H1 (cell line): ENCODE measurements at regions not wholly inside any gene's neighbourhood (a gene's known extent, or its start where the extent isn't known, plus 50 kb on each side); places are given as distances from the start of the nearest gene placed in this dataset.

Source experiments
- CTCF ChIA-PET: fragments of 300-600 bp; sonication (Branson Sonifier 250); formaldehyde crosslinking; loops from one replicate; lab custom pipeline; 2021; ENCODE audit not compliant: partially characterized antibody; lab: Charles Lee
- POLR2A ChIA-PET: fragments of 300-600 bp; sonication (Branson Sonifier 250); formaldehyde crosslinking; loops from one replicate; lab custom pipeline; 2021; ENCODE audit warnings: inconsistent platforms; ENCODE audit not compliant: partially characterized antibody; lab: Charles Lee
- DNase-seq, 2 experiments: peaks; one replicate each; pipeline versions ENCODE4 v3.0.0 to v3.0.0-alpha.2; 2010 to 2022; ENCODE audit warnings: low spot score in 2 of 2, low read depth in 1 of 2, mixed read lengths in 1 of 2
- FAIRE-seq: peaks from 2 replicates; lab custom pipeline; 2011; peaks lifted over from hg19 to GRCh38; lab: Jason Lieb, UNC
- H2AFZ ChIP-seq: 2 replicates; pipeline ENCODE4 v1.8.1; 2012; ENCODE audit warnings: low read length, inconsistent platforms
- H2AK5ac ChIP-seq: 2 replicates; pipeline ENCODE4 v1.6.1; 2013; ENCODE audit warnings: low read depth, low read length
- H2BK120ac ChIP-seq: replicated peaks from 2 replicates; pipeline ENCODE3; 2013; ENCODE audit warnings: low read depth, low read length, inconsistent platforms
- H2BK12ac ChIP-seq: 2 replicates; pipeline ENCODE4 v1.6.1; 2013; ENCODE audit warnings: low read depth, low read length
- H2BK15ac ChIP-seq: 2 replicates; pipeline ENCODE4 v1.6.1; 2013; ENCODE audit warnings: low read length
- H2BK20ac ChIP-seq: 2 replicates; pipeline ENCODE4 v1.6.1; 2013; ENCODE audit warnings: low read length
- H2BK5ac ChIP-seq: 2 replicates; pipeline ENCODE4 v1.6.1; 2013; ENCODE audit warnings: low read depth, low read length
- H3K14ac ChIP-seq: 2 replicates; pipeline ENCODE4 v1.6.1; 2013; ENCODE audit warnings: inconsistent platforms; ENCODE audit not compliant: insufficient read length
- H3K18ac ChIP-seq: 2 replicates; pipeline ENCODE4 v1.6.1; 2013; ENCODE audit warnings: low read length; ENCODE audit errors: extremely low read depth
- H3K23ac ChIP-seq: 2 replicates; pipeline ENCODE4 v1.6.1; 2013; ENCODE audit warnings: inconsistent platforms; ENCODE audit not compliant: insufficient read length
- H3K23me2 ChIP-seq: 2 replicates; pipeline ENCODE4 v1.6.1; 2013; ENCODE audit warnings: low read depth, low read length
- H3K27ac ChIP-seq: 2 replicates; pipeline ENCODE4 v1.6.1; 2011; ENCODE audit warnings: low read depth, low read length, inconsistent platforms
- H3K27me3 ChIP-seq, 4 experiments: replicated peaks in 1 of 4; 1 replicate in 1 of 4; 2 replicates in 3 of 4; pipeline versions ENCODE4 v1.6.1 to v1.8.1; 2011 to 2013; ENCODE audit warnings: low read length in 3 of 4, mild to moderate bottlenecking in 3 of 4, inconsistent platforms in 2 of 4, mixed read lengths in 2 of 4, moderate library complexity in 1 of 4; ENCODE audit not compliant: control insufficient read depth in 3 of 4, insufficient read depth in 3 of 4; ENCODE audit errors: extremely low read depth in 1 of 4
- H3K36me3 ChIP-seq, 4 experiments: 2 replicates each; pipeline versions ENCODE4 v1.6.1 to v1.8.1; 2011 to 2013; ENCODE audit warnings: mild to moderate bottlenecking in 4 of 4, low read length in 3 of 4, moderate library complexity in 2 of 4, control low read depth in 1 of 4, inconsistent platforms in 1 of 4; ENCODE audit not compliant: insufficient read depth in 4 of 4, control insufficient read depth in 2 of 4
- H3K4ac ChIP-seq: replicated peaks from 2 replicates; pipeline ENCODE3; 2013; ENCODE audit warnings: low read length, low read depth, mixed read lengths, inconsistent platforms; ENCODE audit not compliant: insufficient read length
- H3K4me1 ChIP-seq, 4 experiments: replicated peaks in 1 of 4; 1 replicate in 1 of 4; 2 replicates in 3 of 4; pipeline versions ENCODE4 v1.6.1 to v1.8.1; 2011 to 2013; ENCODE audit warnings: low read length in 3 of 4, inconsistent platforms in 2 of 4, mixed read lengths in 1 of 4; ENCODE audit not compliant: insufficient read depth in 4 of 4, control insufficient read depth in 3 of 4
- H3K4me2 ChIP-seq, 2 experiments: 2 replicates each; pipeline versions ENCODE4 v1.6.1 to v1.8.1; 2011 to 2013; ENCODE audit warnings: low read depth in 2 of 2, low read length in 2 of 2, control low read depth in 1 of 2, inconsistent platforms in 1 of 2, mild to moderate bottlenecking in 1 of 2; ENCODE audit not compliant: insufficient read depth in 1 of 2
- H3K4me3 ChIP-seq, 4 experiments: fragments of 200-600, 300-600 bp in 1 of 4; sonication (generic), shearing (Covaris generic), sonication (Bioruptor Twin) in 1 of 4; 2 replicates each; pipeline versions ENCODE4 v1.5.1 to v1.8.1; 2011 to 2016; ENCODE audit warnings: low read length in 4 of 4, low read depth in 3 of 4, control low read depth in 2 of 4, inconsistent platforms in 2 of 4, mild to moderate bottlenecking in 2 of 4, mixed read lengths in 1 of 4, moderate library complexity in 1 of 4; ENCODE audit not compliant: insufficient read depth in 2 of 4; ENCODE audit errors: extremely low read depth in 1 of 4
- H3K56ac ChIP-seq: replicated peaks from 2 replicates; pipeline ENCODE3; 2013; ENCODE audit warnings: low read depth, mild to moderate bottlenecking, mixed read lengths, low read length, inconsistent platforms; ENCODE audit not compliant: insufficient read length
- H3K79me1 ChIP-seq: 2 replicates; pipeline ENCODE4 v1.6.1; 2013; ENCODE audit warnings: low read depth, low read length, control low read depth
- H3K79me2 ChIP-seq, 2 experiments: 2 replicates each; pipeline versions ENCODE4 v1.6.1 to v1.8.1; 2012 to 2013; ENCODE audit warnings: low read length in 2 of 2, mild to moderate bottlenecking in 2 of 2, inconsistent platforms in 1 of 2; ENCODE audit not compliant: insufficient read depth in 2 of 2, control insufficient read depth in 1 of 2
- H3K9ac ChIP-seq, 4 experiments: replicated peaks in 1 of 4; 1 replicate in 1 of 4; 2 replicates in 3 of 4; pipeline versions ENCODE4 v1.6.1 to v1.8.1; 2011 to 2013; ENCODE audit warnings: low read depth in 3 of 4, low read length in 3 of 4, control low read depth in 2 of 4, mild to moderate bottlenecking in 2 of 4, moderate library complexity in 2 of 4, inconsistent platforms in 1 of 4; ENCODE audit errors: extremely low read depth in 1 of 4
- H3K9me3 ChIP-seq, 2 experiments: 2 replicates each; pipeline versions ENCODE4 v1.6.1 to v1.8.1; 2012 to 2013; ENCODE audit warnings: mild to moderate bottlenecking in 2 of 2, moderate library complexity in 2 of 2, control low read depth in 1 of 2, inconsistent platforms in 1 of 2, low read depth in 1 of 2, low read length in 1 of 2, mixed read lengths in 1 of 2; ENCODE audit not compliant: insufficient read depth in 2 of 2
- H4K20me1 ChIP-seq, 2 experiments: replicated peaks in 1 of 2; 2 replicates each; pipeline versions ENCODE3 to v1.8.1; 2011 to 2013; ENCODE audit warnings: inconsistent platforms in 2 of 2, low read length in 2 of 2, mild to moderate bottlenecking in 1 of 2; ENCODE audit not compliant: insufficient read depth in 2 of 2, control insufficient read depth in 1 of 2
- H4K5ac ChIP-seq: 2 replicates; pipeline ENCODE4 v1.6.1; 2013; ENCODE audit warnings: low read length, low read depth, mixed read lengths, inconsistent platforms; ENCODE audit not compliant: insufficient read length
- H4K8ac ChIP-seq: 2 replicates; pipeline ENCODE4 v1.8.0; 2013; ENCODE audit warnings: mild to moderate bottlenecking, moderate library complexity, low read length, inconsistent platforms; ENCODE audit not compliant: insufficient read depth; ENCODE audit errors: extremely low read depth
- H4K91ac ChIP-seq: replicated peaks from 2 replicates; pipeline ENCODE3; 2013; ENCODE audit warnings: low read length, mixed read lengths, inconsistent platforms; ENCODE audit not compliant: insufficient read length
- ASH2L ChIP-seq: fragments of 200-600, 300-600 bp; sonication (generic); IDR thresholded peaks from one replicate; pipeline ENCODE4 v1.7.1; 2017; ENCODE audit warnings: low read length
- BACH1 ChIP-seq: IDR thresholded peaks from 2 replicates; pipeline ENCODE4 v1.6.1; 2012; ENCODE audit warnings: low read length, improper control_type of control experiment
- CBX5 ChIP-seq: fragments of 300-800, 300-1000 bp; sonication (generic); IDR thresholded peaks from 2 replicates; pipeline ENCODE4 v1.7.1; 2016; ENCODE audit warnings: antibody characterized with exemption, low read length, low read depth
- CBX8 ChIP-seq: fragments of 300-800, 300-1000 bp; sonication (generic); IDR thresholded peaks from 2 replicates; pipeline ENCODE4 v1.7.1; 2016; ENCODE audit warnings: low read depth, low read length, borderline replicate concordance
- CTCF ChIP-seq, 3 experiments: IDR thresholded peaks; 1 replicate in 2 of 3; 2 replicates in 1 of 3; pipeline versions ENCODE4 v1.5.1 to v1.6.1; 2011; ENCODE audit warnings: low read length in 3 of 3, mild to moderate bottlenecking in 3 of 3, inconsistent platforms in 2 of 3, low read depth in 1 of 3, moderate library complexity in 1 of 3; ENCODE audit not compliant: insufficient read depth in 1 of 3; ENCODE audit errors: control extremely low read depth in 1 of 3
- GABPA ChIP-seq: IDR thresholded peaks from 2 replicates; pipeline ENCODE4 v1.6.1; 2011; ENCODE audit warnings: mild to moderate bottlenecking, low read length, moderate library complexity, borderline replicate concordance; ENCODE audit not compliant: insufficient read depth
- HDAC2 ChIP-seq, 2 experiments: fragments of 300-600 bp in 1 of 2; sonication (generic) in 1 of 2; IDR thresholded peaks; 2 replicates each; pipeline ENCODE4 v1.6.1; 2011 to 2012; ENCODE audit warnings: low read depth in 2 of 2, low read length in 2 of 2, mild to moderate bottlenecking in 2 of 2, moderate library complexity in 2 of 2, borderline replicate concordance in 1 of 2, inconsistent platforms in 1 of 2
- JUN ChIP-seq: IDR thresholded peaks from 2 replicates; pipeline ENCODE4 v1.6.1; 2011; ENCODE audit warnings: low read depth, mild to moderate bottlenecking, improper control_type of control experiment, low read length
- NRF1 ChIP-seq: IDR thresholded peaks from 2 replicates; pipeline ENCODE4 v1.6.1; 2011; ENCODE audit warnings: mild to moderate bottlenecking, low read depth, low read length, improper control_type of control experiment
- POU5F1 ChIP-seq: IDR thresholded peaks from 2 replicates; pipeline ENCODE4 v1.6.1; 2011; ENCODE audit warnings: low read depth, mild to moderate bottlenecking, low read length, moderate library complexity
- SAP30 ChIP-seq: fragments of 300-600 bp; sonication (generic); IDR thresholded peaks from 2 replicates; pipeline ENCODE4 v1.7.1; 2012; ENCODE audit warnings: low read length, moderate library complexity, mild to moderate bottlenecking, inconsistent platforms; ENCODE audit not compliant: insufficient read depth, insufficient replicate concordance
- TAF1 ChIP-seq: IDR thresholded peaks from 2 replicates; pipeline ENCODE4 v1.6.1; 2011; ENCODE audit warnings: mild to moderate bottlenecking, low read depth, low read length
- WGBS, 2 experiments: shearing (Covaris generic) in 1 of 2; methylation state at CpG; one replicate each; pipeline versions ENCODE4 v1.1.6 to v1.1.7; 2013 to 2015; ENCODE audit warnings: low lambda C conversion rate in 2 of 2, mixed read lengths in 2 of 2, inconsistent platforms in 1 of 2, low coverage in 1 of 2, missing lambda C conversion rate in 1 of 2; ENCODE audit not compliant: insufficient replicate concordance in 2 of 2, insufficient coverage in 1 of 2, insufficient read length in 1 of 2; ENCODE audit errors: extremely low coverage in 1 of 2, missing lambda C conversion rate in 1 of 2; 5-methylcytosine and 5-hydroxymethylcytosine counted together

- Histone ChIP-seq H2BK120ac (no peak overlapping the region), H4K8ac (no peak overlapping the region; the same call in 1 of the 2 replicates), H3K9ac (no peak overlapping the region), H3K79me1 (no peaks in the 10 kb centered on the region), H3K23ac (no peak overlapping the region), H3K56ac (no peak overlapping the region), H3K4ac (no peak overlapping the region), H3K23me2 (no peaks in the 10 kb centered on the region), H3K9me3 (no peaks in the 10 kb centered on the region), H2BK20ac (no peak overlapping the region), H3K79me2 (no peaks in the 10 kb centered on the region), H3K27me3 (no peaks in the 10 kb centered on the region), H2AK5ac (no peak overlapping the region), H4K5ac (no peak overlapping the region), H2BK15ac (no peak overlapping the region), H3K4me2 (no peak overlapping the region), H4K91ac (no peak overlapping the region), H3K14ac (no peak overlapping the region), H2AFZ (no peak overlapping the region), H3K18ac (no peak overlapping the region), H3K36me3 (no peaks in the 10 kb centered on the region), H3K27ac (no peak overlapping the region), H2BK12ac (no peak overlapping the region), H4K20me1 (no peaks in the 10 kb centered on the region), H3K4me3 (no peak overlapping the region), H3K4me1 (no peaks in the 10 kb centered on the region), H2BK5ac (no peak overlapping the region)
- DNase-seq, result no peak
- ChIA-PET CTCF (no interaction called here), POLR2A (no interaction called here)
- no peak for FAIRE-seq
- WGBS, 2 experiments, result 96% methylated on average over 11 of the region's 11 CpGs; no CpG with 5 or more reads in 1 of the 2 experiments
- TF ChIP-seq TAF1 (no peak), BACH1 (no peak), JUN (no peak), POU5F1 (no peak), HDAC2 (IDR thresholded peaks at IDR 0.05; ENCODE audit: borderline replicate concordance in 1 of 2, low read depth in 2 of 2, low read length in 2 of 2) (no peak), CBX8 (no peak), CBX5 (no peak), ASH2L (no peak), GABPA (no peak), CTCF (IDR thresholded peaks at IDR 0.05; ENCODE audit: control extremely low read depth in 1 of 3, insufficient read depth in 1 of 3, low read depth in 1 of 3, low read length in 3 of 3) (no peak), NRF1 (no peak), SAP30 (no peak)
These were observed 659.2 kb downstream of the HDGFL1 start for GRCh38 chr6:23228439-23229024.
